Jurkat, Clone E6-1 (cell line): ENCODE measurements at regions not wholly inside any gene's neighbourhood (a gene's known extent, or its start where the extent isn't known, plus 50 kb on each side); places are given as distances from the start of the nearest gene placed in this dataset.

ENCODE experiments used
- DNase-seq: peaks from one replicate; pipeline ENCODE4 v3.0.0-alpha.2; 2011; ENCODE audit warnings: low read depth, low spot score
- H3K4me3 ChIP-seq: 2 replicates; pipeline ENCODE4 v1.5.1; 2011; ENCODE audit warnings: mild to moderate bottlenecking, low read length, control low read depth, moderate library complexity

GRCh38 chr14:49479432-49479831, 106.7 kb downstream of the RPS29 start:
- DNase-seq: no peak
- H3K4me3 ChIP-seq: no peak overlapping the region

- H3K4me3 ChIP-seq: no peak overlapping the region
- DNase-seq: no peak
Observed at GRCh38 chr14:49478784-49479183, 107.4 kb downstream of the RPS29 start.

DNA sequence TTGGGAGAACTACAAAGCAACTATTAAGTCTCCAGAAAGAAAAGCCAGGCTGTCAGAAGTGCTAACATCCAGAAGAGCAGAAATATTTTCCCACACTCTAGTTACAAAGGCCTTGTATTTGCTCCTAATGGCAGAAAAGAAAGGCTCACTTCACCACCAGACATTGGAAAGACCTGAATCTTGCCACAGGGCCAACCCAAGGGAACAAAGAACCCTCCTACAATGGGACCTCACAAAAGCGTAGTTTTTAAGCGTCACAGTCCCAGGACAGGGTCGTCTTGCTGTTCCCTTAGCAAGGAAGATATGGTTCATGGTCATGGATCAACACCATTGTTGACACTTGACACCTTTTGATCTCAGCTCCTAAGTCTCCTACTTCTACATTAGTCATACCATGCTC, 119.1 kb downstream of the RPS29 start:
- H3K4me3 ChIP-seq: no peak overlapping the region
- no peak for DNase-seq

- no peak for DNase-seq
- H3K4me3 ChIP-seq: no peak overlapping the region
Observed at GRCh38 chr14:49464885-49465284, 121.3 kb downstream of the RPS29 start.

GRCh38 chr14:49463146-49463545, 123.0 kb downstream of the RPS29 start:
- no peak for DNase-seq

DNA sequence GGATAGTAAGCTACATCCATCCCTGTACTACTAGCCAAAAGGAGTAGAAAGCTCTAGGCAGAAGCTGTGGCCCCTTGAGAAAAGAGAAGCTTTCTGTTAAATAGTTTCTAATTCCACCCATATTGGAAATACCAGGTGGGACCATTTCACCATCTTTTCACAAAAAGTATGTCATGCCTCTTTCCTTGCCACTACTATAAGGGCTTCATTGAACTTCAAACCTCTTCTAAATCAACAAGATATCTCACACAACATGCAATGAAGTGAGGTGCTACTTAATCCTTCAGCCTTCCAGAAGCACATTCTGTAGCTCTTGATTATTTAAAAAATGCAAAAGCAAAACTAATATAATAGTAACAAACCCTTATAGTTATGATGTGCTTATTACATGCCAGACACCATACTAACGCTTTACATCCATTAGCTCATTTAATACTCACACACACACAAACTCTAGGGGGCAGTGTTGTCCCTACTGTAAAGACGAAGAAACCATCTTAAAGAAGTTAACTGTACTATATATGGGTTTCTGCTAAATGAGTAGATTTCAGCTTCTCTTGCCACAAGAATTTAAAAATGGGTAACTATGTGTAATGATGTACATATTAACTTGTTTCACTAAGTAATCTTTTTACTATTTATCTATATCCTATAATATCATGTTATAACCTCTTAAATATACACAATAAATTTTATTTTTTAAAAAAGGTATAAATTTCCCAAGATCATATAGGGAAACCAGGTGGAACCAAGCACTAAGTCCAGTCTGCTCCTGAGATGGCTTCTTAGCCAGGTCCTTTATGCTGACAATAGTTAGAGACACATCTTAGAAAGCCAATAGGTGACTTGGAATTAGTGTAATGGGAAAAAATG, 124.4 kb downstream of the RPS29 start:
- no peak overlapping the region for H3K4me3 ChIP-seq
- peak; percentile 83 for DNase-seq

More at GRCh38 chr14:49463146-49463545, 123.0 kb downstream of the RPS29 start:
- H3K4me3 ChIP-seq: no peak overlapping the region

- no peak overlapping the region for H3K4me3 ChIP-seq
- DNase-seq: no peak
Observed at GRCh38 chr14:49460662-49461061, 125.5 kb downstream of the RPS29 start.

- H3K4me3 ChIP-seq: no peak overlapping the region
- DNase-seq: no peak
Observed at GRCh38 chr14:49456589-49456988, 129.6 kb downstream of the RPS29 start.

GRCh38 chr14:49451938-49452337, 134.2 kb downstream of the RPS29 start:
- H3K4me3 ChIP-seq: no peak overlapping the region

DNA sequence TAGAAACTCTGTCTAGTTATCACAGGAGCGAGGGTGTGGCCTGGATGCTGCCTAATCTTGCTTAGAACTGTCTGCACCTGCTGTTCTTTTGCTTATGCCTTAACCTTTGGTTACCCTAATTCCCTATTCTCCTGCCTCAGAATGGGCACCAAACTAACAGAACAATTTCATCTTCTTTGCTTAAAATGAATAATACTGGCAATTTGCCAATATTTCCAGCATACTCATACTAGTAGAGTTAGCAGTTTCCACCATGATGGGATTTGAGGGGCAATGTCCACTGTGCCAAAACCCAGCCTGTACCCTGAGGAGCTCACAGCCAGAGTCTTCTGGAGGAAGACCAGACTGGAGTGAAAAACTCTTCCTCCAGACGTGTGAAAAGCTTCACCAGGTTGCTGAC, 136.4 kb downstream of the RPS29 start:
- no peak overlapping the region for H3K4me3 ChIP-seq
- DNase-seq: no peak

More at GRCh38 chr14:49451938-49452337, 134.2 kb downstream of the RPS29 start:
- DNase-seq: no peak

- no peak overlapping the region for H3K4me3 ChIP-seq
- DNase-seq: no peak
Observed at GRCh38 chr14:49447540-49448107, 138.6 kb downstream of the RPS29 start.

DNA sequence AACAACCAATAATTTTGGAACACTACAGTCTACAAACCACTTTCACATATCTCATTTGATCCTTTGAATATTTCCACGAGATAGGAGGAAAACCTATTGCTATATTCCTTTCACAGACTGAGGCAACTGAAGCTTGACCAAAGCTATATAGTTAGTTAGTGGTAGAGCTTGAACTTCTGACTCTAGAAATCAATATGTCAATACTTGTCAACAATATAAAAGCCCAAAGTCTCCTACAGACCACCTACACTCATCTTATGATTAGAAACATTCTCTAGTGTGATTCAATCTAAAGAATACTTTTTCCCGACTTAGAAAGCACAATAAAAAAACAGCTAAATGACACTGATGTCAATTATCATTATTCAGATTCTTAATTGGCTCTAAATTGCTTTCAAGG, 139.4 kb downstream of the RPS29 start:
- H3K4me3 ChIP-seq: no peak overlapping the region
- no peak for DNase-seq

DNA sequence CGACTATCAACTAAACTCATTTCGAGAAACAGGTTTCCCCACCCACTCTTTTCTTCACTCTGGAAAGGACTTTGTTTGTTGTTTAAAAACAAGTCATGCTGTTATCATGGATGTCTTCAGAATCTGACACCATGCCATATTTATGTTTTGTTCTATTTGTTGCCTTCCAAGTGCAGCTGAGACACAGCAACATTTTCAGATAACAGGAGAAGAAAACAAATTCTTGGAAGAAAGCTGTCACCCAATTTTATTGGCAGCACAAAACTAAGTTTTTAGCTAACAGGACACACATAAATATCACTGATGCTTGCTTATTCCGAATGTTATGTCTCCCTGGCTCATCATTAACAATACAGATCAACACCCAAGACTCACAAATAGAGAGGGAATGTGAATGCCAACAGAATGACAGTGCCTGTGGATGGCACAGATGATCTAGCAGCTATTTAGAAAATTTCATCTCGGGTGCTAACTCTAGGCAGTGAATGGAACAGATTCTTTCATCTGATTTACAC, 147.9 kb downstream of the RPS29 start:
- no peak for DNase-seq
- H3K4me3 ChIP-seq: no peak overlapping the region

DNA sequence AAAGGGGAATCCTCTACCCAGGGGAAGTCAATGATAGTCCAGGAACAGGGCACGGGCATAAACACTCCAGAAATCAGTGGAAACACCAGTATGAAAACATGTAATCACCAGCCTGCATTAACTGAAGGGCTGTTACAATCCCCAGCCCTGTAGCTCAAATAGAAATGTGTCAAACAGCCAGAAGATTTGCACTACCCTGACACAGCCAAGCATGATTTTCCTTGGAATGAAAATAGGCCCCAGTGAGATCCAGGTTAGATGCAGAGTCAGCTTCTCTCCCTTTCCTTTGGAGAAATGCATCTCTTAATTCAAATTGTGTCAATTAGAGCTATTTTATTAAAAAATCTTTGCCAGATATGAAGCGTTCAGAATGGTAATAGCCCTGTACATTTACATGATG, 158.1 kb downstream of the RPS29 start:
- H3K4me3 ChIP-seq: no peak overlapping the region
- no peak for DNase-seq

DNA sequence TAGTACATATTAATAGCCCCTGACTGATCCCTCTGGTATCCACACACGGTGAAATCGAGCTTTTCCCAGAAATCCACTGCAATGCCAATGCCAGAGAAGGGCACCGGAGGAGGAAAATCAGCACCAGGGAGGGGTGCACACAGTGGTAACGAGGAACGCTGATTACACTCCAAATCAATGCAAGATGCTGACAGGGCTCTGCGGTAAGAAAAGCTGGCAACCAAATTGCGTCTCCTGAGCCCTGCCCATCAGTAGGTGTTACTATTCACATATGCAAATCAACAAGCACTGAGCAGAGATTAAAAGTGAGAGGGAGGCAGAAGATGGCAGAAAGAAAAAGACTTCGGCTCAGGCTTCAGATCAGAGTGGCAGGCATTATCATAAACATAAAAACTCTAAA, 159.1 kb downstream of the RPS29 start:
- no peak overlapping the region for H3K4me3 ChIP-seq
- DNase-seq: no peak

DNA sequence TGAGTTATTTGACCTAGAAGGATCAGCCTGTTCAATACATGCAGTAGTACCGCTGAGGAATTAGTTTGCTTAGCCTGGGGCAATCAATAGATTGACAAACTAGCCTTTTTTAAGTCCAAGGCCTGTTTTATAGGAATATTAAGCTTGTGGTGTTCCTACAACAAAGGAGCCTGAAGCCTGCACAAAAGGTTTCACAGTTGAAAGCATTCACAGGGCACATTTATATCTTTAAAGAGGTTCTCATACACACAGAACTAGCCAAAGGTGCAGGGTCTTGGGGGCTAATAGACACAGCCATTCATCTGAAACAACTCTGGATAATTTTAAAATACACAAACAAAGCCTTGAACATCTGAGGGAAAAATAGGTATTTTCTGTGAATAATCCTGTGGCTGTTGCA, 160.3 kb downstream of the RPS29 start:
- no peak for DNase-seq
- H3K4me3 ChIP-seq: no peak overlapping the region

GRCh38 chr14:49424436-49425331, 161.5 kb downstream of the RPS29 start:
- H3K4me3 ChIP-seq: no peak overlapping the region
- DNase-seq: no peak

GRCh38 chr14:49420201-49420600, 166.0 kb downstream of the RPS29 start:
- no peak overlapping the region for H3K4me3 ChIP-seq
- DNase-seq: no peak

DNA sequence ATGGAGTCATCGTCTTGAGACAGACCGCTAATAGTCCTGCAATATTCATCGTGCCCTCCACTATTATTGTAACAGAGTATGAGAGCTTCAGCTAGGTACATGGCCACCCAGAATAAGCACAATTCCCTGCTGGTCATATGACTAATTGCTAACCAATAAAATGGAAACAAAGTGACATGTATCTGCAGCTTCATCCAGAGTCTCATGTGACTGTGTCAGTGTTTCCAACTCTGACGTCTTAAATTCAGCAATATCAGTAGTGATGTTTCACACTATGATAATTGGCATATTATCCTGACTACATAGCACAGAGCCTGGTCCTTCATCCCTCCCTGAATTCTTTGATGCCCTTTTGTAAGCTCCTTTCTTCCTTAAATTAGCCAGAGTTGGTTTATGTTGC, 167.4 kb downstream of the RPS29 start:
- H3K4me3 ChIP-seq: no peak overlapping the region
- DNase-seq: no peak

DNA sequence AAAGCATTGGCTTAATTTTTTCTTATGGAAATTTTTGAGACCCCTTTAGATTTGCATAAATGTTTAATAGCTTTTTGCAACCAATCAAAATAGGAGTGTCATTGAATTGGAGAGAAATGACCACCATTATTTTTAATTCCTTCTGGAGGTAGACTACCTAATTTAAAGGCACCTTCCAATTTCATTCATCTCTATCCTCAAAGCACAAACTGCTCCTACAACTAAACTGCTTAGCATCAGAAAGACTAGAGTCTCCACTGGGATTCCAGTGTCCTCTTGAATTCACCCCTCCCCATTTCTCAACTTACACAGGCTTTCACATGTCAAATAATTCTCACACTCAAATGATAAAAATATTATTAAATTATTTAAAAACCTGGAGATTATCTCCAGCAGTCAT, 168.4 kb downstream of the RPS29 start:
- no peak for DNase-seq
- H3K4me3 ChIP-seq: no peak overlapping the region
